NCI-H2171 treated with DMSO at 0.1 percent for 48 hours (cell line): ENCODE measurements at regions not wholly inside any gene's neighbourhood (a gene's known extent, or its start where the extent isn't known, plus 50 kb on each side); places are given as distances from the start of the nearest gene placed in this dataset.

ENCODE experiments used
- DNase-seq: peaks from one replicate; lab custom pipeline; 2025; lab: John Stamatoyannopoulos, UW

GRCh38 chr4:95987851-95988250, 148.0 kb downstream of the PDHA2 start:
- DNase-seq, result no peak

- DNase-seq, result no peak
Measured at GRCh38 chr4:95998311-95998710, 158.4 kb downstream of the PDHA2 start.

- DNase-seq, result no peak
Measured at GRCh38 chr4:96003951-96004740, 164.3 kb downstream of the PDHA2 start.

GRCh38 chr4:96009427-96010119, 169.7 kb downstream of the PDHA2 start:
- DNase-seq, result no peak

- no peak for DNase-seq
Measured at GRCh38 chr4:96012687-96013086, 172.8 kb downstream of the PDHA2 start.

GRCh38 chr4:96016634-96017299, 176.9 kb downstream of the PDHA2 start:
- no peak for DNase-seq

GRCh38 chr4:96025011-96025410, 185.1 kb downstream of the PDHA2 start:
- DNase-seq, result no peak

GRCh38 chr4:96035727-96036126, 195.8 kb downstream of the PDHA2 start:
- DNase-seq, result no peak

- DNase-seq, result no peak
Measured at GRCh38 chr4:96036781-96037180, 196.9 kb downstream of the PDHA2 start.

- no peak for DNase-seq
Measured at GRCh38 chr4:96037705-96038104, 197.8 kb downstream of the PDHA2 start.

- no peak for DNase-seq
Measured at GRCh38 chr4:96039217-96039616, 199.3 kb downstream of the PDHA2 start.

GRCh38 chr4:96039803-96040436, 200.0 kb downstream of the PDHA2 start:
- DNase-seq, result no peak

- no peak for DNase-seq
Measured at GRCh38 chr4:96044971-96045370, 205.1 kb downstream of the PDHA2 start.

GRCh38 chr4:96052827-96053226, 212.9 kb downstream of the PDHA2 start:
- DNase-seq, result no peak

GRCh38 chr4:96056346-96056934, 216.5 kb downstream of the PDHA2 start:
- no peak for DNase-seq

- DNase-seq, result no peak
Measured at GRCh38 chr4:96063639-96064038, 223.7 kb downstream of the PDHA2 start.

GRCh38 chr4:96073461-96073860, 233.6 kb downstream of the PDHA2 start:
- no peak for DNase-seq

GRCh38 chr4:96092151-96092705, 252.3 kb downstream of the PDHA2 start:
- DNase-seq, result no peak

- no peak for DNase-seq
Measured at GRCh38 chr4:96093057-96093456, 253.2 kb downstream of the PDHA2 start.

GRCh38 chr4:96093563-96093962, 253.7 kb downstream of the PDHA2 start:
- DNase-seq, result no peak

GRCh38 chr4:96094183-96094582, 254.3 kb downstream of the PDHA2 start:
- no peak for DNase-seq
